ENCODE measurements at regions not wholly inside any gene's neighbourhood (a gene's known extent, or its start where the extent isn't known, plus 50 kb on each side); places are given as distances from the start of the nearest gene placed in this dataset.

GRCh38 chr5:92741906-92742305 is 839.1 kb downstream of the NR2F1-AS1 start:
- TF ChIP-seq, protein P1, sequence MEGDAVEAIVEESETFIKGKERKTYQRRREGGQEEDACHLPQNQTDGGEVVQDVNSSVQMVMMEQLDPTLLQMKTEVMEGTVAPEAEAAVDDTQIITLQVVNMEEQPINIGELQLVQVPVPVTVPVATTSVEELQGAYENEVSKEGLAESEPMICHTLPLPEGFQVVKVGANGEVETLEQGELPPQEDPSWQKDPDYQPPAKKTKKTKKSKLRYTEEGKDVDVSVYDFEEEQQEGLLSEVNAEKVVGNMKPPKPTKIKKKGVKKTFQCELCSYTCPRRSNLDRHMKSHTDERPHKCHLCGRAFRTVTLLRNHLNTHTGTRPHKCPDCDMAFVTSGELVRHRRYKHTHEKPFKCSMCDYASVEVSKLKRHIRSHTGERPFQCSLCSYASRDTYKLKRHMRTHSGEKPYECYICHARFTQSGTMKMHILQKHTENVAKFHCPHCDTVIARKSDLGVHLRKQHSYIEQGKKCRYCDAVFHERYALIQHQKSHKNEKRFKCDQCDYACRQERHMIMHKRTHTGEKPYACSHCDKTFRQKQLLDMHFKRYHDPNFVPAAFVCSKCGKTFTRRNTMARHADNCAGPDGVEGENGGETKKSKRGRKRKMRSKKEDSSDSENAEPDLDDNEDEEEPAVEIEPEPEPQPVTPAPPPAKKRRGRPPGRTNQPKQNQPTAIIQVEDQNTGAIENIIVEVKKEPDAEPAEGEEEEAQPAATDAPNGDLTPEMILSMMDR (IDR thresholded peaks at IDR 0.05), result no peak
- no peak for TF ChIP-seq POLR2A (IDR thresholded peaks at IDR 0.05)
